Ishikawa (cell line): ENCODE measurements at regions not wholly inside any gene's neighbourhood (a gene's known extent, or its start where the extent isn't known, plus 50 kb on each side); places are given as distances from the start of the nearest gene placed in this dataset.

ENCODE experiments used
- CEBPB ChIP-seq: IDR thresholded peaks from 2 replicates; pipeline ENCODE4 v1.6.1; 2012
- EP300 ChIP-seq: IDR thresholded peaks from 2 replicates; pipeline ENCODE4 v1.6.1; 2012; ENCODE audit warnings: borderline replicate concordance
- FOXM1 ChIP-seq: IDR thresholded peaks from 2 replicates; pipeline ENCODE4 v1.6.1; 2012; ENCODE audit warnings: low read depth, borderline replicate concordance
- RAD21 ChIP-seq: IDR thresholded peaks from 2 replicates; pipeline ENCODE4 v1.6.1; 2012; ENCODE audit warnings: low read depth
- TAF1 ChIP-seq: IDR thresholded peaks from 2 replicates; pipeline ENCODE4 v1.6.1; 2012; ENCODE audit warnings: low read depth, mild to moderate bottlenecking
- TF ChIP-seq, protein P1 (sequence below): IDR thresholded peaks from 2 replicates; pipeline ENCODE4 v1.6.1; 2012; ENCODE audit warnings: low read depth, mild to moderate bottlenecking

DNA sequence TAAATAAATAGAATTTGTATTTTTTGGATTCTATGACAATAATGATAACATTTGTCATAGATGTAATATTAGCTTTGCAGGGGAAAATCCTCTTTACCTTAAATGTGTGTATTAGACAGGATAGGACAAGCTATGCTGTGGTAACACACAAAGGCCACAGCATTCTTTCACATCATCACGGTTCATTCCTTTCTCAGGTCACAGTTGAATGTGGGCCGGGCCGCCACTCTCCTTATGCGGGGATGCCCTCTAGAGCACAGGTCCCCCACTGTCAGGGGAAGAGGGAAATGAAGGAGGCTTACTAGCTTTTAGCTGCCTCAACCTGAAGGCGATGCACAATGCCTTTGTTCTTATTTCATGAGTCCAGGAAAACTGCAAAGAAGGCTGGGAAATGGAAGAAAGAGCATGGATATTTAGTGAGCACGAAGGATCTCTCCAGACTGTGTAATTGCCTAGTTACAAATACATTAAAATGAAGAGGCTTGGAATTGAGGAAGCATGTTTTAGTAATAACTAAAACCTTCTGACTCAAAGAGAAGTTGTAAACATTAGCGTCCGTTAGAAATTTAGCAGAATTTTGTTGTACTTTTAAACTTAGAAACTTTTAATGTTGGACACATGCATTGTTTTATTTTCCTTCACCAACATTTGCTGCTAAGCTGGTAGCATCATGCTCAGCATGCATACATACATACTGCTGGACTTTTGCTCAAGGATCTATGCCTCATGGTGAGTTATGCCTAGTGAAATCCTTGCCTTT lies 248.9 kb upstream of the FOXQ1 start:
- TF ChIP-seq FOXM1, result no peak
- TF ChIP-seq RAD21, result peak; percentile 52
- TF ChIP-seq CEBPB, result no peak
- no peak for TF ChIP-seq TAF1
- TF ChIP-seq, protein P1, sequence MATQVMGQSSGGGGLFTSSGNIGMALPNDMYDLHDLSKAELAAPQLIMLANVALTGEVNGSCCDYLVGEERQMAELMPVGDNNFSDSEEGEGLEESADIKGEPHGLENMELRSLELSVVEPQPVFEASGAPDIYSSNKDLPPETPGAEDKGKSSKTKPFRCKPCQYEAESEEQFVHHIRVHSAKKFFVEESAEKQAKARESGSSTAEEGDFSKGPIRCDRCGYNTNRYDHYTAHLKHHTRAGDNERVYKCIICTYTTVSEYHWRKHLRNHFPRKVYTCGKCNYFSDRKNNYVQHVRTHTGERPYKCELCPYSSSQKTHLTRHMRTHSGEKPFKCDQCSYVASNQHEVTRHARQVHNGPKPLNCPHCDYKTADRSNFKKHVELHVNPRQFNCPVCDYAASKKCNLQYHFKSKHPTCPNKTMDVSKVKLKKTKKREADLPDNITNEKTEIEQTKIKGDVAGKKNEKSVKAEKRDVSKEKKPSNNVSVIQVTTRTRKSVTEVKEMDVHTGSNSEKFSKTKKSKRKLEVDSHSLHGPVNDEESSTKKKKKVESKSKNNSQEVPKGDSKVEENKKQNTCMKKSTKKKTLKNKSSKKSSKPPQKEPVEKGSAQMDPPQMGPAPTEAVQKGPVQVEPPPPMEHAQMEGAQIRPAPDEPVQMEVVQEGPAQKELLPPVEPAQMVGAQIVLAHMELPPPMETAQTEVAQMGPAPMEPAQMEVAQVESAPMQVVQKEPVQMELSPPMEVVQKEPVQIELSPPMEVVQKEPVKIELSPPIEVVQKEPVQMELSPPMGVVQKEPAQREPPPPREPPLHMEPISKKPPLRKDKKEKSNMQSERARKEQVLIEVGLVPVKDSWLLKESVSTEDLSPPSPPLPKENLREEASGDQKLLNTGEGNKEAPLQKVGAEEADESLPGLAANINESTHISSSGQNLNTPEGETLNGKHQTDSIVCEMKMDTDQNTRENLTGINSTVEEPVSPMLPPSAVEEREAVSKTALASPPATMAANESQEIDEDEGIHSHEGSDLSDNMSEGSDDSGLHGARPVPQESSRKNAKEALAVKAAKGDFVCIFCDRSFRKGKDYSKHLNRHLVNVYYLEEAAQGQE, result no peak
- no peak for TF ChIP-seq EP300
